ENCODE measurements at regions not wholly inside any gene's neighbourhood (a gene's known extent, or its start where the extent isn't known, plus 50 kb on each side); places are given as distances from the start of the nearest gene placed in this dataset.

- Mint-ChIP-seq H3K36me3 (ENCODE audit: insufficient read depth, unreplicated experiment) (peaks cover 1% of the 10 kb centered on the region), H3K4me3 (ENCODE audit: low read depth, unreplicated experiment) (no peak overlapping the region), H3K27me3 (ENCODE audit: unreplicated experiment) (no peaks in the 10 kb centered on the region), H3K4me1 (ENCODE audit: low read depth, unreplicated experiment) (peaks cover 30% of the 10 kb centered on the region), H3K9me3 (ENCODE audit: low read depth, unreplicated experiment) (no peaks in the 10 kb centered on the region), H3K27ac (ENCODE audit: unreplicated experiment) (no peak overlapping the region)
- intact Hi-C loops (cut with micrococcal nuclease; ENCODE audit: unreplicated experiment) = no loop called here
- TF ChIP-seq CTCF (IDR thresholded peaks at IDR 0.05; ENCODE audit: unreplicated experiment) = no peak
- no peak for DNase-seq
- CTCF ChIA-PET = no interaction called here
- BruUV-seq (replicated peaks) = no TSS peak
Observed at GRCh38 chr20:50289581-50289980, 99.0 kb downstream of the CEBPB start.

GRCh38 chr20:50290112-50290511, 99.5 kb downstream of the CEBPB start:
- intact Hi-C loops (cut with micrococcal nuclease; ENCODE audit: unreplicated experiment) = no loop called here
- peaks cover 30% of the 10 kb centered on the region for H3K4me1 Mint-ChIP-seq (ENCODE audit: low read depth, unreplicated experiment)
- CTCF ChIA-PET = no interaction called here
- H3K27ac Mint-ChIP-seq (ENCODE audit: unreplicated experiment) = no peak overlapping the region
- TF ChIP-seq CTCF (IDR thresholded peaks at IDR 0.05; ENCODE audit: unreplicated experiment) = no peak
- no TSS peak for BruUV-seq (replicated peaks)
- H3K4me3 Mint-ChIP-seq (ENCODE audit: low read depth, unreplicated experiment) = no peak overlapping the region
- DNase-seq = no peak
- no peaks in the 10 kb centered on the region for H3K9me3 Mint-ChIP-seq (ENCODE audit: low read depth, unreplicated experiment)
- H3K27me3 Mint-ChIP-seq (ENCODE audit: unreplicated experiment) = no peaks in the 10 kb centered on the region
- H3K36me3 Mint-ChIP-seq (ENCODE audit: insufficient read depth, unreplicated experiment) = no peaks in the 10 kb centered on the region

- CTCF ChIA-PET = no interaction called here
- peak overlapping the region; percentile 22 for H3K27ac Mint-ChIP-seq (ENCODE audit: unreplicated experiment)
- peaks cover under 1% of the 10 kb centered on the region for H3K36me3 Mint-ChIP-seq (ENCODE audit: insufficient read depth, unreplicated experiment)
- H3K4me3 Mint-ChIP-seq (ENCODE audit: low read depth, unreplicated experiment) = no peak overlapping the region
- DNase-seq = no peak
- H3K9me3 Mint-ChIP-seq (ENCODE audit: low read depth, unreplicated experiment) = no peaks in the 10 kb centered on the region
- intact Hi-C loops (cut with micrococcal nuclease; ENCODE audit: unreplicated experiment) = no loop called here
- BruUV-seq (replicated peaks) = no TSS peak
- H3K27me3 Mint-ChIP-seq (ENCODE audit: unreplicated experiment) = no peaks in the 10 kb centered on the region
- peaks cover 35% of the 10 kb centered on the region for H3K4me1 Mint-ChIP-seq (ENCODE audit: low read depth, unreplicated experiment)
- TF ChIP-seq CTCF (IDR thresholded peaks at IDR 0.05; ENCODE audit: unreplicated experiment) = no peak
Observed at GRCh38 chr20:50290808-50291207, 100.2 kb downstream of the CEBPB start.

GRCh38 chr20:50291254-50292078, 100.8 kb downstream of the CEBPB start:
- CTCF ChIA-PET = no interaction called here
- no peak for DNase-seq
- peaks cover 35% of the 10 kb centered on the region for H3K4me1 Mint-ChIP-seq (ENCODE audit: low read depth, unreplicated experiment)
- TF ChIP-seq CTCF (IDR thresholded peaks at IDR 0.05; ENCODE audit: unreplicated experiment) = no peak
- peak overlapping the region; percentile 22 for H3K27ac Mint-ChIP-seq (ENCODE audit: unreplicated experiment)
- H3K27me3 Mint-ChIP-seq (ENCODE audit: unreplicated experiment) = no peaks in the 10 kb centered on the region
- no TSS peak for BruUV-seq (replicated peaks)
- no peaks in the 10 kb centered on the region for H3K9me3 Mint-ChIP-seq (ENCODE audit: low read depth, unreplicated experiment)
- peaks cover 5% of the 10 kb centered on the region for H3K36me3 Mint-ChIP-seq (ENCODE audit: insufficient read depth, unreplicated experiment)
- intact Hi-C loops (cut with micrococcal nuclease; ENCODE audit: unreplicated experiment) = no loop called here
- H3K4me3 Mint-ChIP-seq (ENCODE audit: low read depth, unreplicated experiment) = no peak overlapping the region
